Activated CD8-positive, alpha-beta memory T cell treated with anti-CD3 and anti-CD28 coated beads for 48 hours (primary cell): ENCODE measurements at regions not wholly inside any gene's neighbourhood (a gene's known extent, or its start where the extent isn't known, plus 50 kb on each side); places are given as distances from the start of the nearest gene placed in this dataset.

Source experiments
- DNase-seq, 3 experiments: peaks; one replicate each; pipeline ENCODE4 v3.0.0-alpha.2; 2020; ENCODE audit warnings: low read depth in 2 of 3, low spot score in 2 of 3

DNA sequence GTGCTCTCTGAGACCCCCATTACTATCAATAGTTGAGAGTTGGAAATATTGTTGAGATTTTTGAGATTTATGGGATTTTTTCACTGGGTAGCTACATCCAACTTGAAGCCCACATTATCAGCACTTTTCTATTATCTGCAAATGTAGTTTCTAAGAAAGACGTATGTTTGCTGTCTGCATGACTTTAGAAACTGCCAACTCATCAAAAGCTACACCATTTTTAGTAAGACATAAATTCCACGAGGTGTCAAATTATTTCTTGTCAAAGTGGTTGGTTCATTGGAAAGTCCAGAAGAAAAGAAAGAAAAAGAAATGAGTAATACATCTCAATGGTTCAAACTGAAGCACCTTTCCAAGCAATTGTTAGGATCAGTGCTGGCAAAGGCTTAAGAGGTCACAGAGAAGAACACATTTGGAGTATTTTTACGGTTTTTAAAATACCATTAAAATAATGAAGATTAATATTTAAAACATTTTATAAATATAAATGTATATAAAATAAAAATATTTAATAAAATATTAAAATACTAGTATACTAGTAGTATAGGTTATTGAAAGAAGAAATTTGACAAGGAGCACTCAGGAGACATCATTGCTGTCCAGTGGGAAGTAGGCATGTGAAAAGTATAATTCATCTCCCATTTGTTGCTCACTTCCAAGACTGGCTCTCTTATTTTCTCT is 463.5 kb downstream of the TAFA4 start:
- DNase-seq = no peak

DNA sequence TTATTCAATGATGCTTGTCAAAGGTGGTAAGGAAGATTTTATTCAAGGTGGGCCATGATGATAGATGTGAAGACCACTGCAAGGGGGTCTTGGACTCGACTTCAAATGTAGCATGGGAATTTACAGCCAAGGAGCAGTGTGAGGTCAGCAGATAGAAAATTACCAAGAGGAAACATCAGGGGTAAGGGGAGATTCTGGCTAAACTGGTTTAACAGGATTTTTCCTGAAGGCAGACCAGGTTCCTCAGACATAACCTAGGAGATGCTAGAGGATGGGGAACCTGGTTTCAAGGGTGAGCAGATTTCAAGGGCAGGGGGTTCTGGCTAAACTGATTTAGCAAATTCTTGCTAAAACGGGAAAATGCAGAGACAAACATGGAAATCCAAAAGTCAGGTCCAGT is 464.9 kb downstream of the TAFA4 start:
- DNase-seq = no peak

DNA sequence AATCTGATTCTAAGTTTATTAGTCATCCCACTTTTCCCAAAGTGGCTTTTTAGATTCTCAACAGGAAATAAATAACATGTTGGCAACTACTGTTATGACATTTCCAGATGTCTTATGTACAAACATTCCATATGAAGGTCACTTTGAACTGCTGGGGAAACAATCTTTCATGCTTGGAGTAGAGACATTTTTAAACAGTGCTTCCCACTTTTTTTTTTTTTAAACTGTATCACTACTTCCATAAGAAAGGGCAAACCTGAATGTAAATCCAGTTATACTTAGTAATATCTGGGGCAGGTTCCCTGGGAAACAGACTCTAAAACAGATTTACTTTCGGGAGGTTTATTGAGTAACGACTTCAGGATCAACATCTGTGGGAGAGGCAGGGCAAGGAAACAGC is 473.8 kb downstream of the TAFA4 start:
- no peak for DNase-seq

DNA sequence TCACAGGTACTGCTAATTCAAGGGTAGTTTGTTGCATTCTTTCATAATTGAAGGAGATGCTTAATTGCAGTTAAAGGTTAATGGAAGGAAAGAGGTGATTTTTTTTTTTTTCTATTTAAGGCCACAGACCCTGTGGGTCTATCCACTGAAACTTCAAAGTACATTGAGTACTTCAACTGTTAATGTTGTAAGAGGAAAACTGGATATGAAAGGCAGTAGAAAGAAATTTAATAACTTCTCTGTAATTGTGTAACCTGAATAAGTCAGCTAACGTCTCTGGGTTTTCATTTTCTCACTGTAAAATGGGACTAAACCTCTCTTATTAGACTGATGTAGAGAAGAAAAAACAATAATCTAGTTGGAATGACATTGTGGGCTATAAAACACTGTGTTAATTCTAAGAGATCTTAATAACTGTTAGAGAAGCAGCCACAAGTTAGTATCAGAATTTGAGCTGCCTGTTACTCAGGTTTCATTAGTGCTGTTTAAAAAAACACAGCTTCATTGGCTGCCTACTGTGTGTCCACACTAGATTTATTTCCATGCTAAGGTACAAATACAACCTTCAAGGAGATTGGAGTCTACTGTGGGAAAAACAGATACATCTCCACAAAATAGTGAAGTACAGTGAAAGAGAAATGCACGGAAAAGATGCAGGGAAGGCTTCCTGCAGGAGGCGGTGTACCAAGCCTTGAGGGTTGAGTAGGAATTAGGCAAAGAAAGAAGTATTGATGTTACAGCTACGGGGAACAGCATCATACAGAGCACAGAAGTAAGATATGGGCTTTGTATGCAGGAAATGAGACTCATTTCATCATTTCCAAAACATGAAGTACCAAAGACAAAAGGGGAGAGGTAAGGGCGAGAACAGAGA is 483.6 kb downstream of the TAFA4 start:
- DNase-seq = no peak

DNA sequence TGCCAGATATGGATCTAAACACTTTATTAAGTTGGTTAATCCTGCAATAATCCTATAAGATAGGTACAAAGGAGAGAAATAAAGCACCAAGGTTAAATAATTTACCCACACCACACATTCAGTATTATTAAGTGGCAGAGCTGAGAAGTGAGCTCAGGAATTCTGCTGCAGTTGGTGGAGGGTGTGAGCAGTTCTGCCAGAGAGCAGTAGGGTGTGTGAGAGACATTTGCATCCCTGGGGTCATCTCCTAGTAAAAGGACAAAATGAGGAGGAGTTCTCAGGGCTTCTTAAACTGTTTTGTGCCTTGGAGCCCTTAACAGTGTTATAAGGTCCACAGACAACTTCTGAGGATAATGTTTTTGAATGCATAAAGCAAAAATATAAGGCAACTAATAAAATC is 484.5 kb downstream of the TAFA4 start:
- no peak for DNase-seq

DNA sequence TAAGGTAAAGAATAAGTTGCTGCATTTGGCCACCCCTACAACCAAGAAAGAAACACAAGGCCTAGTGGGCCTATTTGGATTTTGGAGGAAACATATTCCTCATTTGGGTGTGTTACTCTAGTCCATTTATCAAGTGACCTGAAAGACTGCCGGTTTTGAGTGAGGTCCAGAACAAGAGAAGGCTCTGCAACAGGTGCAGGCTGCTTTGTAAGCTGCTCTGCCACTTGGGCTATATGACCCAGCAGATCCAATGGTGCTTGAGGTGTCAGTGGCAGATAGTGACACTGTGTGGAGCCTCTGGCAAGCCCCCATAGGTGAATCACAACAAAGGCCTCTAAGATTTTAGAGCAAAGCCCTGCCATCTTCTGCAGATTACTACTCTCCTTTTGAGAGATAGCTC is 491.3 kb downstream of the TAFA4 start:
- DNase-seq = no peak

DNA sequence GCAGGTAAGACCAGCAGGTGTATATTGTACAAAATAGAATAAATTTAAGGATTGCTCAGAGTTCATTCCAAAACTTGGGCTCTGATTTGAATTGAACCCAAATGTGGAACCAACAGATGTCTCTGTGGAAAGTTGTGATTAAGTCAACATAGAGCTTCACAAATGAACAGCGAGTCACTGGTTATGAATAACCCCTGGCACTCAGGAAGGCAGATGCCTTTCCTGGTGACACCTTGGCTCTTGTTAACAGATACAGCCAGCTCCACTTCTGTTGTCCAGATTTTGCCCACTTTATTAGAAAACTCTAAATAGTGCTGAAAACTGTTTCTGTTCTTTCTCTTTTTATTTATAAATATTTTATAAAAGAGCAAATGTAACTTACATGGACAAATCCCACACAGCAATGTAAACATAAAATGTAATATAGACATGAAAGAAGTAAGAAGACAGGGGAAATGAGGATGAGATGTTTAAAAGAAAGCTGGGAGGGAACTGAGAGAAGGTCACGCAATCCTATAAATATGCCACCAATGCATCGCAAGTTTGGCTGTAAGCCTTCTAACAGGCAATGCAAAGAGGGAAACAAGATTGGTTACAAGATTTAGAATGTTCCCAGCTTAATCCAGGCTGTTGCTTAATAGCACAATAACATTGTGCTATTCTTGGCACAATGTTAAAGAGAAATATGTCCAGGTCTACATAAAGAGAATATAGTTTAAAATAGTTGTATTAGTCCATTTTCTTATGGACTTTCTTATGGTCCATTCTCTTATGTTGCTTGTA is 495.5 kb downstream of the TAFA4 start:
- DNase-seq = no peak

DNA sequence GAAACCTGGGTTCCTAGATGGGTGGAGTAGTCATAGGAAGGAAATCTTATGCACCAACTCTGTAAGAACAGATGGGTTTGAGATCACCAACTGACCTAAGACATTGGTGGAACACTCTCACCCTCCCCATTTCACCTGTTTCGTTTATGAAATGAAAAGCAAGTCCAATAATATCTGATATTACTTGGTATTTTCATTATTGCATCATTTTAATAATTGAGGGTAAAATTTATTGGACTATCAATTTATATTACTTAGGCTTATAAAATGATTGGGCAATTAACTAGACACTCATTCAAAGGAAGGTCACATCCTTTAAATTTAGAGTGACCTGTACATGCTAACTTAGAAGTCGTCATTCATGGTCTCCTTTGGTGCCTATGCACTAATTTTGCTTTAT is 503.9 kb downstream of the TAFA4 start:
- DNase-seq = no peak

DNA sequence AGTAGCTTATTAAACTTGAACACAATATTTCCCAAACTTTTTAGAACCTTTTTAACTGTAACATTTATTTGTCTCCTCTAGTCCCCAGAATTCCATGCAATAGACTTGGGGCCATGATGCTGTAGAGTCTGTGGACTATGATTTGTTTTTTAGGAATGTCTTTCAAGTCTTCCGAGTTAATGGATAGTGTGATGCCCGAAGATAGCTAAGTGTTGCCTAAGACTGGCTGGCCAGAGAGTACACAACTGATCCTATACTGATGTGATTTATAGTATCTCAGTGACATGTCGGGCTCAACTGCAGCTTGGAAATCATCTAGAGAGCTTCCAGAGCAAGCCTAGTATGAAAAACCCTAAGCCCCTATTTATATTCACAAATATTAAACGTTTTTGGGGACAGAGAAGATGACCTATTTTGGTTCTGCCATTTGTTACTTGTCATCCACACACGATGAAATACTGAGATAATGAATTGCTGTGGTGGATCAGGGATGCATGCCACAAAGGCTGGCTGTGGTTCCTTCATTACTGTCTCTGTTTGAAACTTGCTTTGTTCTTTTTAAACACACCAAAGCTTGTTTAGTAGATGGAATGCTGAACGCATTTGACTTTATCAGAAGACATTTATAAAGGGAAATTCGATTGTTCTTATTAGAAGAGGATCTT is 507.4 kb downstream of the TAFA4 start:
- DNase-seq = no peak

DNA sequence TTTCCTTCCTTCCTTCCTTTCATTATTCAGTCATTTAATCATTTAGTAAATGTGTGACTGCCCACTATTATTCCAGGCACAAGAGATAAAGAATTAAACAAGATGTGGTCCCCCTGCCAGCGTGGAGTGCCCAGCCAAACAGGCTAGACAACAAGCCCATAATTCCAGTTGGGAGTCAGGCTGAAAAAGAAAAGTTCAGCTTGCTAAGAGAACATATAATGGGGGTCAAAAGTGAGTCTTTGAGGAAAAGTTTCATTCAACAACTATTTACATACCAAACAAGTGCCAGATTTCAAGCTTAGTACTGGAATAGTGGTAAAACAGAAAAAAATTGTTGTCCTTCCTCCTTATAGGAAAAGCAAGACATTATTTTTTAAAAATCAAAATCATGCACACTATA is 523.7 kb downstream of the TAFA4 start:
- DNase-seq = no peak

DNA sequence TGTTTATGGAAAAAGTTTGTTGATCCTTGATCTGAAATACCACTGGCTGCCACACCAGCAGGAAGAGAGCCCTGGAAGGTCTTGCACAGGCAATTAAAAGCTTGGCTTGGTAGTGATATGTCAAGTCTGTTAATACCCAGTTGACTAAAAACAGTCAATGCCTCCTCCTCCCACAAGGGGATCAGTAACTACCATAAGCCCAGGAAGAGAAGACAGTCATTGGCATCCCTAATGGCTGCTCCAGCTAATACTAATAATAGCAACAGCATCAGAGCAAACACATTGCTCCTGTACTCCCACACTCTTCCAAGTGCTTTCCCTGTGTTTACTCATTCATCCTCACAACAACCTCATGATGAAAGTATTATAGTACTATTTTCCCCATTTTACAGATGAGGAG is 528.6 kb downstream of the TAFA4 start:
- no peak for DNase-seq

DNA sequence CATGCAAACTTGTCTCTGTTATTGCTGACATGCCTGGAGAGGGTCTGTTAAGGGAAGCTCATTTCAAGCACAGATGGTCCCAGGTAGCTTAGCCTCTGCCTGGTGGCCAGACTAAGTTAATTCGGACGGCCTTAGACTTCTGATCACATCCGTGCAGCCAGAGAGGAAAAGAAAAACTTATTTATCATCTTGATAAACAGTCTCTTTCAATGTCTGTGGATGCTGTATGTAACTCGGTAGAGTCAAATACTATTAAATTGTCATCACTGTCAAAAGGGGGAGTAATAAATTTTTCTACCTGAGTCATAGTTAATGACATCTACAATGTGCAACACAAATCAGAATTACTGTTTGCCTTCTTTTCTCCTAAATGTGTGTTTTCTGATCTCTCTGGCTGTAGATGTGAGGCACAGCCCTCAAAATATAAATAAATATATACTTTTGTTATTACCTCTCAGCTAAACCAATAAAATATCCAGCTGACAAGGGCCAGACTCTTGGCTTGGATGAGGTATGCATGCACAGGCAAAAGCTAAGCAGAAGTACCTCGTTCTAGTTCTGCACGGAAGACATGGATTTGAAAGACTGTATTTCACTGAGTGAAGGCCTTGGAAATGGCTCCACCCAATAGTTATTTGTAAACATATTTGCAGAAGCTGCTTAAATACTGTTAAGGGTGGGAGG is 530.0 kb downstream of the TAFA4 start:
- DNase-seq = no peak

DNA sequence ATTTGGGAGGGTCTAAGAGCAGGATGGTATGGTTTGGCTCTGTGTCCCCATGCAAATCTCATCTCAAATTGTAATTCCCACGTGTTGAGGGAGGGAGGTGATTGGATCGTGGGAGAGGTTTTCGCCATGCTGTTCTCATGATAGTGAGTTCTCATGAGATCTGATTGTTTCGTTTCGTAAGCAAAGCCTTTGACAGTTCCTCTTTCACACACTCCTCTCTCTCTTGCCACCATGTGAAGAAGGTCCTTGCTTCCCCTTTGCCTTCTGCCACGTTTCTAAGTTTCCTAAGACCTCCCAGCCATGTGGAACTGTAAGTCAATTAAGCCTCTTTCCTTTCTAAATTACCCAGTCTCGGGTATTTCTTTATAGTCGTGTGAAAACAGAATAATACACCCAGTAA is 553.7 kb downstream of the TAFA4 start:
- no peak for DNase-seq

DNA sequence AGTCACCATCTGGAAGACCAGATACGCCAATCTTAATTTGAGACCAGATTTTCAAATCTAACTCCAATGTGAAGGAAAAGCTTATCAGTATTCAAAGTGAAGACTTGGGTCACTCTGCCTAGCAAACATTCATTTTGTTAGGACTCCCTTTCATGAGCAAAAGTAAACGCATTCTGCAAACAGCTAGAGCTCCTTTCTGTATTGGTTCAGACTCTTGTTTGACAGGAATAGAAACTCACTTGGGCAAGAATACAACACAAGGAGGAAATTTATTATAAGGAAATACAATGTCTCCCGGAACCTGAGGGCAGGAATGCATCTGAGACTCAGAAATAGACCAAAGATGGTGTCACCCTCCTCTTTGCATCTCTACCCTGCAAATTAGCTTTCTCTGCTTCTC is 558.6 kb downstream of the TAFA4 start:
- DNase-seq = no peak

DNA sequence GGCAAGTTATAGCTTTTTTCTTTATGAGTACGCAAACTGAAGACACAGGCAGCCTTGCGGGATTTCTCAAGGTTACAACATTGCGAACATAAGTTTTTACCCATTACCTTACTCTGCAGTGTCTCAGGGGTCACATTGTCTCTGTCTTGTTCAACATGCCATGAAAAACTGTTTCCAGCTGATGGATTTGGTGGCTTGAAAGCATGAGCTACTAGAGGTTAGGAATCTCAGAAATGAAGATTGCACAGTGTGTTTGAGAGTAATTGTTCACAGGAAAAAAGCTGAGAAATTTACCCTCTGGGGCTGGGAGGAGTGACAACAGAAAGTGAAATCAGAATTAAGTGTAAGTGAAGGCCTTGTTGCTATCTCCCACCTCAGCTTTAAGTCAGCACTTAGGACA is 568.6 kb downstream of the TAFA4 start:
- DNase-seq = no peak

DNA sequence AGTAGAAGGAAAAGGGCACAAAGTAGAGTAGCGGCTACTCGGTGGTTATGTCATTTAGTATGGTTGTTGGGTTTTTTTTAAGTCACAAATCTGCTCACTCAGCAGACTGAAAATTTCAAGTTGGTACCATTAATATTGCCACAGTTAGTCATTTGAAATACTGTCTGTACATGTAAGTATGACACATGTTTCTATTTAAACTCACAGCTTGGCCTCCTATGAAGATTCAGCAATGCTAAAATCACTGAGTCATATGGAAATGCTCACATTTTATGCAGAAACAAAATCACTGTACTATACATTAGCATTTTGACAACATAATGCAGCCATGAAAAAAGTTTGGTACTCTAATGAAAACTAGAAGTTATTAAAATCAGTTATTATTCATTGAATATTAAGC is 571.9 kb downstream of the TAFA4 start:
- DNase-seq = no peak

DNA sequence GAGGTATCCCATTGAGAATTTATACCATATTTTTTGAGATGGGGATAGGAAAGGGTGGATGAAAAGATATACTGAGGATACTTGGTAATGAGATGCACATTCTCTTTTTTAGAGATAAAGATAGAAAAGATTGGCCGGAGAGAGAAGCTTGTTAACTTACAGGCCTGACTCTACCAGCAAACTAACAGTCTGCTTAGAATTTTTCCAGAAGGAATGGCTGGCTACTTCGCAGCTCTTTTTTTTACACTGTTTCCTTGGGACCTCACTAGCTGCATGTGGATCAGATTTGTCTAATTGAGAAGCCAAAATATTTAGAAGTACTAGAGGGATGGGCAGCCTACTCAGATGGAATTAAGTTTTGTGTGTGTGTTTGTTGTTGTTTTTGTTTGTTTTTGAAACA is 586.6 kb downstream of the TAFA4 start:
- DNase-seq = no peak

DNA sequence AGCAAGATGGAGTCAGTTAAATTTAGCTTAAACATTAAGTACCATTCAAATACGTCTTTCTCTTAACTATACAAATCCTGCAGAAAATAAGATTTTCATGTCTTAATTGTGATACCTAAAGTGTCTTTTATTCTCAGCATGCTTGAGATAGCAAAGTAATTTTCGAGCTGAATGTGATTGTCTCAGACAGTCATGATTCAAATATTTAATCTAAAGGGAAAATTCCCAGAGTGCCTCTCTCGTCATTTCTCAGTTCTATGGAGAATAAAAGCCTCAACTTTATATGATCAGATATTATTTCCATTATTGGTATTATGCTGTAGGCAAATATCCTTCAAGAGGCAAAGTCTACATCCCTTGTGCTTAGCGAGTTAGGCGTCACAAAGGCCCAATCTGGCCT is 589.9 kb downstream of the TAFA4 start:
- no peak for DNase-seq

DNA sequence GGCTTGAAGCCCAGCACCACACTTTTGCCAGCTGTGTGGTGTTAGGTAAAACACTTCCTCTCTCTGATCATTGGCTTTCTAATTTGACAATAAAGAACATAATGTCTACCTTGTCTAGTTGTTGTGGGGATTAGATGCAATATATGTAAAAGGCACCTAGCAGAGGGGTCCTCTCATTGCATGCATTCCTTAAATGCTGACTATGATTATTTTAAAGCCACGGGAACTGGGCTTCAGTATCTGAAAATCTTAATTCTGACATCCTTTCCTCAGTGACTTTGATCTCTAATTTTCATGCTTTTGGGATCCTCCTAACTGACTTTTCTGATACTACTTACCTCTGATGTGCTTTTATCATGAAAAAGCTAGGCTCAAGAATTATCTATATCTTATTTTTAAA is 596.3 kb downstream of the TAFA4 start:
- DNase-seq = no peak

DNA sequence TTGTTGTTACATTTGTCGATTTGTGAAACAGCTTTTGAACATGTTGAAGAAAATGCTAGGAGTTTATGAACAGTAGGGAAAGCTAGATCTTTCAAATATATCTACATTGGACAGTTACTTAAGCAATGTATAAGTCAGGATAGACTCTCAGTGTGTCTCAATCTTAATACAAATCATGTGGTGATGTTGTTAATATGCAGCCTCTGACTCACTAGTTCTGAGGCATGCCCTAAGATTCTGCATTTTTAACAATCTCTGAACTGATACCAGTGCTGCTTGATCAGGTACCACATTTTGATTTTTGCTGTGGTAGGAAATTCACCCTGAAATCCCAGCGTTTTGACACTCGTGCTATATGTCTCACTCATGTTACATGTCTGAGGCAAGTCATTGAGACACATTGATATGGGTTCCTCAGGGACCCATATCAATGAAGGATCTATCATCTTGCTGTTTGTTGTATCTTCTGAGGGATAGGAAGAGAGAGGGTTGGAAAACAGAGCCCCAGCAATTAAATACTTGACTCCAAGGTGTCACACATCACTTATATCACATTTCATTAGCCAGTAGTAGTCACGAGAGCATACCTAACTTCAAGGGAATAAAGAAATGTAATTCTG is 597.9 kb downstream of the TAFA4 start:
- no peak for DNase-seq
